ENCODE measurements at regions not wholly inside any gene's neighbourhood (a gene's known extent, or its start where the extent isn't known, plus 50 kb on each side); places are given as distances from the start of the nearest gene placed in this dataset.

GRCh38 chr1:5453347-5453746 lies 538.9 kb downstream of the NPHP4 start:
- DNase-seq (ENCODE audit: low read depth): no peak
- TF ChIP-seq, protein P1, sequence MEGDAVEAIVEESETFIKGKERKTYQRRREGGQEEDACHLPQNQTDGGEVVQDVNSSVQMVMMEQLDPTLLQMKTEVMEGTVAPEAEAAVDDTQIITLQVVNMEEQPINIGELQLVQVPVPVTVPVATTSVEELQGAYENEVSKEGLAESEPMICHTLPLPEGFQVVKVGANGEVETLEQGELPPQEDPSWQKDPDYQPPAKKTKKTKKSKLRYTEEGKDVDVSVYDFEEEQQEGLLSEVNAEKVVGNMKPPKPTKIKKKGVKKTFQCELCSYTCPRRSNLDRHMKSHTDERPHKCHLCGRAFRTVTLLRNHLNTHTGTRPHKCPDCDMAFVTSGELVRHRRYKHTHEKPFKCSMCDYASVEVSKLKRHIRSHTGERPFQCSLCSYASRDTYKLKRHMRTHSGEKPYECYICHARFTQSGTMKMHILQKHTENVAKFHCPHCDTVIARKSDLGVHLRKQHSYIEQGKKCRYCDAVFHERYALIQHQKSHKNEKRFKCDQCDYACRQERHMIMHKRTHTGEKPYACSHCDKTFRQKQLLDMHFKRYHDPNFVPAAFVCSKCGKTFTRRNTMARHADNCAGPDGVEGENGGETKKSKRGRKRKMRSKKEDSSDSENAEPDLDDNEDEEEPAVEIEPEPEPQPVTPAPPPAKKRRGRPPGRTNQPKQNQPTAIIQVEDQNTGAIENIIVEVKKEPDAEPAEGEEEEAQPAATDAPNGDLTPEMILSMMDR (IDR thresholded peaks at IDR 0.05; ENCODE audit: control insufficient read depth, extremely low read depth, insufficient read depth): no peak
- no peak overlapping the region for H3K4me3 ChIP-seq (ENCODE audit: low read depth, low read length)

DNA sequence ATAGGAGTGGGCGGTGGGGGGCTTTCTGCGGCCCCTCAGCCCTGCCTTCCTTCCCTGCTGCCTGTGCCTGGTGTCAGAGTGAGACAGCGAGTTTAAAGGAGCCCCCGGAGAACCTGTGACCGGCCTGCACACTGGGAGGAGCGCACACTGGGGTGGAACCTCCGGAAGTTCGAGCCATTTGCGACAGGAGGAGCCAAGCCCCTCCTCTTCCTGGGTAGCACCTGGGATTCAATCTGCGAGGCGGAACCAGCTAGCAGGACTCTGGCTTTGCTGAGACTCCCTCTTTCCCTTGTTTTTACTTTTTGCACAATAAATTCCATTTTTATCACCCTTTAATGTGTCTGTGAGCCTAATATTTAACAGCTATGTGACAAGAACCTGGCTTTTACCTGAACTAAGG lies 540.6 kb downstream of the NPHP4 start:
- TF ChIP-seq, protein P1 (IDR thresholded peaks at IDR 0.05; ENCODE audit: control insufficient read depth, extremely low read depth, insufficient read depth): no peak
- DNase-seq (ENCODE audit: low read depth): no peak
- no peak overlapping the region for H3K4me3 ChIP-seq (ENCODE audit: low read depth, low read length)

DNA sequence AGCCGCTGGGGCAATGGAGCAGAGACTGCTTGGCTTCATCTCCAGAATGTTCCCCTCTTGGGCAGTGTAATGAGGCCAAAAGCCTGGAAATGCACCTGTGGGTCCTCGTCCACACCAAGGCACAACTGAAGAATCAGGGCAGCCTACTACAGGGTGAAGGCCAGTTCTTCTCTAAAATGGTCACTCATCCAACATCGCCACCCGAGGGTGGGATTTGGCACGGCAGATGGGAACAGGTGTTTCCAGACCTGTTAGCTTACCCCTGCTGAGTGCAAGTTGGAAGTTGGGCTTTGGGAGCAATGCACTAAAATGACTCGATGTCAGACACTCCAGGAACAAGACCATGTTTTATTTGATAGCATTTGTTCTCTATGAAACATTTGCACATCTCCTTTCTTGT lies 543.7 kb downstream of the NPHP4 start:
- TF ChIP-seq, protein P1 (IDR thresholded peaks at IDR 0.05; ENCODE audit: control insufficient read depth, extremely low read depth, insufficient read depth): no peak
- DNase-seq (ENCODE audit: low read depth): no peak
- no peak overlapping the region for H3K4me3 ChIP-seq (ENCODE audit: low read depth, low read length)

DNA sequence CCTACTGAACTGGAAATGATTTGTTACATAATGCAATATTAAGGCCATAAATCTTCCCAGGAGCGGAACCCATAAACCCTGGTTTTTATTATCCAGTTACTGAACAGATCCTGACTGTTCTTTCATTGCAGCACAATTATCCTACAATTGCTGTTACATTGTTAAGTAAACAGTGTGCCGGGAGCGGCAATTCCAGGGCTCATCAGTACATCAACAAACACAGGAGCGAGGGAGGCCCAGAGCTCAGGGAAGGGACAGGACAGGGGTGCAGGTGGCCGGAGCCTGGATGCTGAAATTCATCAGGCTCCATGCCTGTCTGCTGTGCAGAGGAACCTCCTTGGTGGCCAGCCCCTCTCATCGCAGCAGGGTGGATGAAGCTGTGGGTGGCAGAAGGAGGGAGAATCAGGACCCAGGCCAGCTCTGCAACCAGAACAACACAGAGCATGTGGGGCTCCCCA lies 544.7 kb downstream of the NPHP4 start:
- TF ChIP-seq, protein P1 (IDR thresholded peaks at IDR 0.05; ENCODE audit: control insufficient read depth, extremely low read depth, insufficient read depth): no peak
- H3K4me3 ChIP-seq (ENCODE audit: low read depth, low read length): no peak overlapping the region
- no peak for DNase-seq (ENCODE audit: low read depth)

GRCh38 chr1:5444396-5444795 lies 547.8 kb downstream of the NPHP4 start:
- no peak overlapping the region for H3K4me3 ChIP-seq (ENCODE audit: low read depth, low read length)
- TF ChIP-seq, protein P1 (IDR thresholded peaks at IDR 0.05; ENCODE audit: control insufficient read depth, extremely low read depth, insufficient read depth): peak; percentile 29; the same call in 1 of the 2 replicates
- no peak for DNase-seq (ENCODE audit: low read depth)

DNA sequence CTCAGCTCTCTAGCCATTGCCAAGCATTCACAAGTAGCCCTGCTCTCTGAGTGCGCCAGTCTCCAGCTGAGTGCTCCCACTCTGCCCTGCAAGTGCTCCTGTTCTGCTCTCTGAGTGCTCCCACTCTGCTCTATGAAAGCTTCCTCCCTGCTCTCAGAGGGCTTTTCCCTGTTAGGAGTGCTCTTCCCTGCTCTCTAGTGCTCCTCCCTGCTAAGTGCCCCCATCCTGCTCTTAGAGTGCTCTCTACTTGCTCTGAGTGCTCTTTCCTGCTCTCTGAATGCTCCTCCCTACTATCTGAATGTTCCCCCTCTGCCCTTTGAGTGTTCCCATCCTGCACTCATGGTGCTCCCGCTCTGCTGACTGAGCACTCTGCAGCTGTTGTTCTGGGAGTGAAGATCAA lies 555.4 kb downstream of the NPHP4 start:
- TF ChIP-seq, protein P1 (IDR thresholded peaks at IDR 0.05; ENCODE audit: control insufficient read depth, extremely low read depth, insufficient read depth): no peak

DNA sequence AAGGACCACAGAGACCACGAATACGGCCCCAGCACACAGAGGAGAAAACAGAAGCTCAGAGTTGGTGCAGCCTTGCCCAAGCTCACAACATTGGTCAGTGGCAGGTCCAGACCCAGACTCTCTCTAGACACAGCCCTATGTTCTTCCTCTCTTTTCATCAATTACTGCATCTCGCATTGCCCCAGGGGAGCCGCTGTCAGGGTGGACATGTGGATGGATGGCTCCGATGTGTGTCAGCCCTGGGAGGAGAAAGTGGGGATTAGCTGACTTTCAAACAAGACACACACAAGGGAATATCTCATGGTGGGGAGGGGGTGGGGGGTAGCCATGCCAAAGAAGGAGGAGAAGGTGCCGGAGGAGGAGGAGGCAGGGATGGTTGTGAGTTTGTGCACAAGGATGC lies 556.8 kb downstream of the NPHP4 start:
- DNase-seq (ENCODE audit: low read depth): no peak
- no peak overlapping the region for H3K4me3 ChIP-seq (ENCODE audit: low read depth, low read length)
- TF ChIP-seq, protein P1 (IDR thresholded peaks at IDR 0.05; ENCODE audit: control insufficient read depth, extremely low read depth, insufficient read depth): no peak

More for the DNA sequence above, 555.4 kb downstream of the NPHP4 start:
- no peak overlapping the region for H3K4me3 ChIP-seq (ENCODE audit: low read depth, low read length)
- no peak for DNase-seq (ENCODE audit: low read depth)
